ENCODE measurements at regions not wholly inside any gene's neighbourhood (a gene's known extent, or its start where the extent isn't known, plus 50 kb on each side); places are given as distances from the start of the nearest gene placed in this dataset.

GRCh38 chr10:111131168-111131799, 54.5 kb downstream of the ADRA2A start:
- no peaks in the 10 kb centered on the region for H3K4me1 ChIP-seq (ENCODE audit: control insufficient read depth in 2 of 2, insufficient read depth in 2 of 2, low read length in 2 of 2)
- no peak overlapping the region for H3K27ac ChIP-seq (ENCODE audit: low read depth in 2 of 2, low read length in 2 of 2)
- H3K9me3 ChIP-seq (ENCODE audit: control insufficient read depth in 2 of 2, low read length in 2 of 2): no peaks in the 10 kb centered on the region
- no peaks in the 10 kb centered on the region for H3K27me3 ChIP-seq (ENCODE audit: control insufficient read depth in 2 of 2, insufficient read depth in 2 of 2, low read length in 2 of 2)
- H3K9ac ChIP-seq (ENCODE audit: low read depth in 1 of 2, low read length in 2 of 2): no peak overlapping the region
- no peak overlapping the region for H3K4me3 ChIP-seq (ENCODE audit: low read length in 2 of 2)
- no peaks in the 10 kb centered on the region for H3K36me3 ChIP-seq (ENCODE audit: control insufficient read depth in 2 of 2, insufficient read depth in 2 of 2, low read length in 2 of 2)

- Histone ChIP-seq H3K4me1 (ENCODE audit: control insufficient read depth in 2 of 2, insufficient read depth in 2 of 2, low read length in 2 of 2) (no peaks in the 10 kb centered on the region), H3K4me3 (ENCODE audit: low read length in 2 of 2) (no peak overlapping the region), H3K36me3 (ENCODE audit: control insufficient read depth in 2 of 2, insufficient read depth in 2 of 2, low read length in 2 of 2) (no peaks in the 10 kb centered on the region), H3K27ac (ENCODE audit: low read depth in 2 of 2, low read length in 2 of 2) (no peak overlapping the region), H3K27me3 (ENCODE audit: control insufficient read depth in 2 of 2, insufficient read depth in 2 of 2, low read length in 2 of 2) (no peaks in the 10 kb centered on the region), H3K9ac (ENCODE audit: low read depth in 1 of 2, low read length in 2 of 2) (no peak overlapping the region), H3K9me3 (ENCODE audit: control insufficient read depth in 2 of 2, low read length in 2 of 2) (no peaks in the 10 kb centered on the region)
Observed at GRCh38 chr10:111137007-111137406, 60.2 kb downstream of the ADRA2A start.

- Histone ChIP-seq H3K4me3 (ENCODE audit: low read length in 2 of 2) (no peak overlapping the region), H3K36me3 (ENCODE audit: control insufficient read depth in 2 of 2, insufficient read depth in 2 of 2, low read length in 2 of 2) (no peaks in the 10 kb centered on the region), H3K27me3 (ENCODE audit: control insufficient read depth in 2 of 2, insufficient read depth in 2 of 2, low read length in 2 of 2) (no peaks in the 10 kb centered on the region), H3K9me3 (ENCODE audit: control insufficient read depth in 2 of 2, low read length in 2 of 2) (no peaks in the 10 kb centered on the region), H3K4me1 (ENCODE audit: control insufficient read depth in 2 of 2, insufficient read depth in 2 of 2, low read length in 2 of 2) (no peaks in the 10 kb centered on the region), H3K27ac (ENCODE audit: low read depth in 2 of 2, low read length in 2 of 2) (no peak overlapping the region), H3K9ac (ENCODE audit: low read depth in 1 of 2, low read length in 2 of 2) (no peak overlapping the region)
Observed at GRCh38 chr10:111137587-111137986, 60.8 kb downstream of the ADRA2A start.

GRCh38 chr10:111138544-111138943, 61.7 kb downstream of the ADRA2A start:
- H3K9me3 ChIP-seq (ENCODE audit: control insufficient read depth in 2 of 2, low read length in 2 of 2): no peaks in the 10 kb centered on the region
- H3K27ac ChIP-seq (ENCODE audit: low read depth in 2 of 2, low read length in 2 of 2): no peak overlapping the region
- no peaks in the 10 kb centered on the region for H3K36me3 ChIP-seq (ENCODE audit: control insufficient read depth in 2 of 2, insufficient read depth in 2 of 2, low read length in 2 of 2)
- H3K27me3 ChIP-seq (ENCODE audit: control insufficient read depth in 2 of 2, insufficient read depth in 2 of 2, low read length in 2 of 2): no peaks in the 10 kb centered on the region
- H3K4me1 ChIP-seq (ENCODE audit: control insufficient read depth in 2 of 2, insufficient read depth in 2 of 2, low read length in 2 of 2): no peaks in the 10 kb centered on the region
- H3K9ac ChIP-seq (ENCODE audit: low read depth in 1 of 2, low read length in 2 of 2): no peak overlapping the region
- no peak overlapping the region for H3K4me3 ChIP-seq (ENCODE audit: low read length in 2 of 2)

- Histone ChIP-seq H3K9ac (ENCODE audit: low read depth in 1 of 2, low read length in 2 of 2) (no peak overlapping the region), H3K4me3 (ENCODE audit: low read length in 2 of 2) (no peak overlapping the region), H3K9me3 (ENCODE audit: control insufficient read depth in 2 of 2, low read length in 2 of 2) (no peaks in the 10 kb centered on the region), H3K27ac (ENCODE audit: low read depth in 2 of 2, low read length in 2 of 2) (no peak overlapping the region), H3K27me3 (ENCODE audit: control insufficient read depth in 2 of 2, insufficient read depth in 2 of 2, low read length in 2 of 2) (no peaks in the 10 kb centered on the region), H3K4me1 (ENCODE audit: control insufficient read depth in 2 of 2, insufficient read depth in 2 of 2, low read length in 2 of 2) (no peaks in the 10 kb centered on the region), H3K36me3 (ENCODE audit: control insufficient read depth in 2 of 2, insufficient read depth in 2 of 2, low read length in 2 of 2) (no peaks in the 10 kb centered on the region)
Observed at GRCh38 chr10:111139567-111139966, 62.7 kb downstream of the ADRA2A start.

- H3K4me3 ChIP-seq (ENCODE audit: low read length in 2 of 2): no peak overlapping the region
- no peaks in the 10 kb centered on the region for H3K4me1 ChIP-seq (ENCODE audit: control insufficient read depth in 2 of 2, insufficient read depth in 2 of 2, low read length in 2 of 2)
- H3K9me3 ChIP-seq (ENCODE audit: control insufficient read depth in 2 of 2, low read length in 2 of 2): no peaks in the 10 kb centered on the region
- no peaks in the 10 kb centered on the region for H3K36me3 ChIP-seq (ENCODE audit: control insufficient read depth in 2 of 2, insufficient read depth in 2 of 2, low read length in 2 of 2)
- H3K9ac ChIP-seq (ENCODE audit: low read depth in 1 of 2, low read length in 2 of 2): no peak overlapping the region
- H3K27ac ChIP-seq (ENCODE audit: low read depth in 2 of 2, low read length in 2 of 2): no peak overlapping the region
- peaks cover 0 to 5% of the 10 kb centered on the region in 2 donors for H3K27me3 ChIP-seq (ENCODE audit: control insufficient read depth in 2 of 2, insufficient read depth in 2 of 2, low read length in 2 of 2)
Observed at GRCh38 chr10:111142092-111142768, 65.4 kb downstream of the ADRA2A start.

- H3K27ac ChIP-seq (ENCODE audit: low read depth in 2 of 2, low read length in 2 of 2): no peak overlapping the region
- no peak overlapping the region for H3K9ac ChIP-seq (ENCODE audit: low read depth in 1 of 2, low read length in 2 of 2)
- H3K9me3 ChIP-seq (ENCODE audit: control insufficient read depth in 2 of 2, low read length in 2 of 2): no peaks in the 10 kb centered on the region
- H3K4me3 ChIP-seq (ENCODE audit: low read length in 2 of 2): no peak overlapping the region
- peaks cover 0 to 5% of the 10 kb centered on the region in 2 donors for H3K27me3 ChIP-seq (ENCODE audit: control insufficient read depth in 2 of 2, insufficient read depth in 2 of 2, low read length in 2 of 2)
- H3K4me1 ChIP-seq (ENCODE audit: control insufficient read depth in 2 of 2, insufficient read depth in 2 of 2, low read length in 2 of 2): no peaks in the 10 kb centered on the region
- no peaks in the 10 kb centered on the region for H3K36me3 ChIP-seq (ENCODE audit: control insufficient read depth in 2 of 2, insufficient read depth in 2 of 2, low read length in 2 of 2)
Observed at GRCh38 chr10:111146025-111146640, 69.3 kb downstream of the ADRA2A start.

GRCh38 chr10:111148025-111148424, 71.2 kb downstream of the ADRA2A start:
- Histone ChIP-seq H3K9ac (ENCODE audit: low read depth in 1 of 2, low read length in 2 of 2) (no peak overlapping the region), H3K4me1 (ENCODE audit: control insufficient read depth in 2 of 2, insufficient read depth in 2 of 2, low read length in 2 of 2) (no peaks in the 10 kb centered on the region), H3K27ac (ENCODE audit: low read depth in 2 of 2, low read length in 2 of 2) (no peak overlapping the region), H3K9me3 (ENCODE audit: control insufficient read depth in 2 of 2, low read length in 2 of 2) (no peaks in the 10 kb centered on the region), H3K36me3 (ENCODE audit: control insufficient read depth in 2 of 2, insufficient read depth in 2 of 2, low read length in 2 of 2) (no peaks in the 10 kb centered on the region), H3K4me3 (ENCODE audit: low read length in 2 of 2) (no peak overlapping the region), H3K27me3 (ENCODE audit: control insufficient read depth in 2 of 2, insufficient read depth in 2 of 2, low read length in 2 of 2) (peaks cover 0 to 5% of the 10 kb centered on the region in 2 donors)

GRCh38 chr10:111148440-111148839, 71.6 kb downstream of the ADRA2A start:
- Histone ChIP-seq H3K27me3 (ENCODE audit: control insufficient read depth in 2 of 2, insufficient read depth in 2 of 2, low read length in 2 of 2) (peaks cover 0 to 5% of the 10 kb centered on the region in 2 donors), H3K4me3 (ENCODE audit: low read length in 2 of 2) (no peak overlapping the region), H3K36me3 (ENCODE audit: control insufficient read depth in 2 of 2, insufficient read depth in 2 of 2, low read length in 2 of 2) (no peaks in the 10 kb centered on the region), H3K27ac (ENCODE audit: low read depth in 2 of 2, low read length in 2 of 2) (no peak overlapping the region), H3K4me1 (ENCODE audit: control insufficient read depth in 2 of 2, insufficient read depth in 2 of 2, low read length in 2 of 2) (no peaks in the 10 kb centered on the region), H3K9ac (ENCODE audit: low read depth in 1 of 2, low read length in 2 of 2) (no peak overlapping the region), H3K9me3 (ENCODE audit: control insufficient read depth in 2 of 2, low read length in 2 of 2) (no peaks in the 10 kb centered on the region)

GRCh38 chr10:111150691-111151090, 73.9 kb downstream of the ADRA2A start:
- H3K4me3 ChIP-seq (ENCODE audit: low read length in 2 of 2): no peak overlapping the region
- H3K27me3 ChIP-seq (ENCODE audit: control insufficient read depth in 2 of 2, insufficient read depth in 2 of 2, low read length in 2 of 2): no peaks in the 10 kb centered on the region
- no peaks in the 10 kb centered on the region for H3K36me3 ChIP-seq (ENCODE audit: control insufficient read depth in 2 of 2, insufficient read depth in 2 of 2, low read length in 2 of 2)
- no peaks in the 10 kb centered on the region for H3K4me1 ChIP-seq (ENCODE audit: control insufficient read depth in 2 of 2, insufficient read depth in 2 of 2, low read length in 2 of 2)
- no peaks in the 10 kb centered on the region for H3K9me3 ChIP-seq (ENCODE audit: control insufficient read depth in 2 of 2, low read length in 2 of 2)
- no peak overlapping the region for H3K9ac ChIP-seq (ENCODE audit: low read depth in 1 of 2, low read length in 2 of 2)
- no peak overlapping the region for H3K27ac ChIP-seq (ENCODE audit: low read depth in 2 of 2, low read length in 2 of 2)

All from mucosa of rectum (tissue), 2 donors.